Astrocyte (in vitro differentiated cells and primary cell): ENCODE measurements at regions not wholly inside any gene's neighbourhood (a gene's known extent, or its start where the extent isn't known, plus 50 kb on each side); places are given as distances from the start of the nearest gene placed in this dataset.

Experiments
- DNase-seq: peaks from one replicate; pipeline ENCODE4 v3.0.0-alpha.2; 2010; ENCODE audit warnings: low read depth
- FAIRE-seq: peaks from 2 replicates; lab custom pipeline; 2011; peaks lifted over from hg19 to GRCh38; lab: Jason Lieb, UNC
- H2AFZ ChIP-seq: 2 replicates; pipeline ENCODE4 v1.6.0; 2012; ENCODE audit warnings: low read depth, low read length, inconsistent platforms
- H3K27ac ChIP-seq: 2 replicates; pipeline ENCODE4 v1.5.1; 2011; ENCODE audit warnings: low read depth, low read length, inconsistent platforms
- H3K27me3 ChIP-seq: 2 replicates; pipeline ENCODE4 v1.6.0; 2011; ENCODE audit warnings: low read length, inconsistent platforms; ENCODE audit not compliant: insufficient read depth
- H3K36me3 ChIP-seq: 2 replicates; pipeline ENCODE4 v1.5.1; 2011; ENCODE audit warnings: low read length, inconsistent platforms; ENCODE audit not compliant: insufficient read depth
- H3K4me1 ChIP-seq: 2 replicates; pipeline ENCODE4 v1.5.1; 2011; ENCODE audit warnings: low read length, inconsistent platforms; ENCODE audit not compliant: insufficient read depth
- H3K4me2 ChIP-seq: 2 replicates; pipeline ENCODE4 v1.6.0; 2012; ENCODE audit warnings: low read length, inconsistent platforms
- H3K4me3 ChIP-seq: 2 replicates; pipeline ENCODE4 v1.5.1; 2011; ENCODE audit warnings: low read depth, mild to moderate bottlenecking, low read length, inconsistent platforms; ENCODE audit not compliant: insufficient read depth
- H3K79me2 ChIP-seq: 2 replicates; pipeline ENCODE4 v1.6.0; 2012; ENCODE audit warnings: mild to moderate bottlenecking, low read length, inconsistent platforms; ENCODE audit not compliant: insufficient read depth
- H3K9ac ChIP-seq: 2 replicates; pipeline ENCODE4 v1.6.0; 2012; ENCODE audit warnings: mild to moderate bottlenecking, low read length, inconsistent platforms
- H3K9me3 ChIP-seq: 2 replicates; pipeline ENCODE4 v1.5.1; 2012; ENCODE audit warnings: low read depth, mild to moderate bottlenecking, low read length, inconsistent platforms; ENCODE audit not compliant: insufficient read depth
- H4K20me1 ChIP-seq: 2 replicates; pipeline ENCODE4 v1.6.0; 2012; ENCODE audit warnings: low read length, inconsistent platforms; ENCODE audit not compliant: insufficient read depth
- H3K27ac Mint-ChIP-seq: one replicate; pipeline ENCODE4 v1.8.0; 2021; ENCODE audit warnings: mild to moderate bottlenecking, mixed read lengths; ENCODE audit not compliant: unreplicated experiment
- H3K27me3 Mint-ChIP-seq: one replicate; pipeline ENCODE4 v1.8.0; 2021; ENCODE audit warnings: low read depth, mixed read lengths; ENCODE audit not compliant: unreplicated experiment
- H3K36me3 Mint-ChIP-seq: one replicate; pipeline ENCODE4 v1.8.0; 2021; ENCODE audit warnings: low read depth, mixed read lengths; ENCODE audit not compliant: unreplicated experiment
- H3K4me1 Mint-ChIP-seq: one replicate; pipeline ENCODE4 v1.8.0; 2021; ENCODE audit warnings: low read depth, mixed read lengths; ENCODE audit not compliant: unreplicated experiment
- H3K4me3 Mint-ChIP-seq: one replicate; pipeline ENCODE4 v1.8.0; 2021; ENCODE audit warnings: mild to moderate bottlenecking, moderate library complexity, mixed read lengths; ENCODE audit not compliant: unreplicated experiment
- H3K9me3 Mint-ChIP-seq: one replicate; pipeline ENCODE4 v1.8.0; 2021; ENCODE audit warnings: mild to moderate bottlenecking, mixed read lengths; ENCODE audit not compliant: unreplicated experiment
- EZH2 ChIP-seq: IDR thresholded peaks from 2 replicates; pipeline ENCODE4 v1.6.1; 2012; ENCODE audit warnings: mild to moderate bottlenecking, low read length, inconsistent platforms; ENCODE audit not compliant: insufficient read depth
- TF ChIP-seq, protein P1 (sequence below): IDR thresholded peaks from 2 replicates; pipeline ENCODE4 v1.5.1; 2011; ENCODE audit warnings: low read depth, mild to moderate bottlenecking, inconsistent platforms, low read length, moderate library complexity; ENCODE audit not compliant: insufficient read depth

DNA sequence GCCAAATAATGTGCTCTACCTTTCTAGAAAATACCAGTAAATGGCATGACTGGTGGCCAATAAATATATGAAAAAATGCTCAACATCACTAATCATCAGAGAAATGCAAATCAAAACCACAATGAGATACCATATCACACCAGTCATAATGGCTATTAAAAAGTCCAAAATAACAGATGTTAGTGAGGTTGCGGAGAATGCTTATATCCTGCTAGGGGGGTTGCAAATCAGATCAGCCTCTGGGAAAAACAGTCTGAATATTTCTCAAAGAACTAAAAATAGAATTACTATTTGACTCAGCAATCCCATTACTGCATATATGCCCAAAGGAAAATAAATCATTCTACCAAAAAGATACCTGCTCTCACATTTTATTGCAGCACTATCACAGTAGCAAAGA is 115.1 kb downstream of the RASGEF1B start:
- no peak for DNase-seq
- no peak for FAIRE-seq
- H3K27ac Mint-ChIP-seq, result no peak overlapping the region

DNA sequence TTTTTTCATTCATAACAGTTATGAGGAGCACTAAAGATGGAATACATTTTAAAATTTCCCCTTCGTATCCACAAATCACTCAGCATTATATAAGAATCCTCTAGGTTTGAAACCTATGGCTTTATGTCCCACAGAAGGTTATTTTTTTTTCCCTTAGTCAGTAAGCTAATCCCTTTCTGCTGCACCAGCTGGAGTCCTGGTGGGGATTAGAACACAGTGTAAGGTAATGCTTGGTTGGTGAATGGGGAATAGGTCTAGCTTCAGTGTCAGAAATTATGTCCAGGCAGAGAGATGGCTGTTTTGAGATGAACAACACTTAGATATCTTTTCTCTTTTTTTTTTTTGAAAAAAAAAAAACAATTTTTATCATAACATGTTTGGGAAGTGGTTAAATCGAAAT is 116.6 kb downstream of the RASGEF1B start:
- TF ChIP-seq EZH2, result no peak
- TF ChIP-seq, protein P1, sequence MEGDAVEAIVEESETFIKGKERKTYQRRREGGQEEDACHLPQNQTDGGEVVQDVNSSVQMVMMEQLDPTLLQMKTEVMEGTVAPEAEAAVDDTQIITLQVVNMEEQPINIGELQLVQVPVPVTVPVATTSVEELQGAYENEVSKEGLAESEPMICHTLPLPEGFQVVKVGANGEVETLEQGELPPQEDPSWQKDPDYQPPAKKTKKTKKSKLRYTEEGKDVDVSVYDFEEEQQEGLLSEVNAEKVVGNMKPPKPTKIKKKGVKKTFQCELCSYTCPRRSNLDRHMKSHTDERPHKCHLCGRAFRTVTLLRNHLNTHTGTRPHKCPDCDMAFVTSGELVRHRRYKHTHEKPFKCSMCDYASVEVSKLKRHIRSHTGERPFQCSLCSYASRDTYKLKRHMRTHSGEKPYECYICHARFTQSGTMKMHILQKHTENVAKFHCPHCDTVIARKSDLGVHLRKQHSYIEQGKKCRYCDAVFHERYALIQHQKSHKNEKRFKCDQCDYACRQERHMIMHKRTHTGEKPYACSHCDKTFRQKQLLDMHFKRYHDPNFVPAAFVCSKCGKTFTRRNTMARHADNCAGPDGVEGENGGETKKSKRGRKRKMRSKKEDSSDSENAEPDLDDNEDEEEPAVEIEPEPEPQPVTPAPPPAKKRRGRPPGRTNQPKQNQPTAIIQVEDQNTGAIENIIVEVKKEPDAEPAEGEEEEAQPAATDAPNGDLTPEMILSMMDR, result no peak
- Histone ChIP-seq H3K36me3 (no peaks in the 10 kb centered on the region), H3K9ac (no peak overlapping the region), H3K9me3 (no peaks in the 10 kb centered on the region), H3K4me3 (no peak overlapping the region), H3K27ac (no peak overlapping the region), H4K20me1 (no peaks in the 10 kb centered on the region), H3K4me1 (no peaks in the 10 kb centered on the region), H3K27me3 (no peaks in the 10 kb centered on the region), H3K79me2 (no peaks in the 10 kb centered on the region), H3K4me2 (no peak overlapping the region), H2AFZ (no peak overlapping the region)
- no peaks in the 10 kb centered on the region for H3K36me3 Mint-ChIP-seq
- no peak overlapping the region for H3K27ac Mint-ChIP-seq
- H3K27me3 Mint-ChIP-seq, result no peaks in the 10 kb centered on the region
- no peak overlapping the region for H3K4me3 Mint-ChIP-seq
- FAIRE-seq, result no peak
- DNase-seq, result no peak
- H3K4me1 Mint-ChIP-seq, result no peaks in the 10 kb centered on the region
- H3K9me3 Mint-ChIP-seq, result no peaks in the 10 kb centered on the region

More for the DNA sequence above, 115.1 kb downstream of the RASGEF1B start:
- H3K4me2 ChIP-seq, result no peak overlapping the region
- H3K4me1 Mint-ChIP-seq, result no peaks in the 10 kb centered on the region
- no peak overlapping the region for H3K9ac ChIP-seq
- no peaks in the 10 kb centered on the region for H3K27me3 Mint-ChIP-seq
- H3K79me2 ChIP-seq, result no peaks in the 10 kb centered on the region
- no peaks in the 10 kb centered on the region for H4K20me1 ChIP-seq
- no peak overlapping the region for H2AFZ ChIP-seq
- H3K36me3 ChIP-seq, result no peaks in the 10 kb centered on the region
- no peaks in the 10 kb centered on the region for H3K9me3 Mint-ChIP-seq
- no peak overlapping the region for H3K4me3 ChIP-seq
- no peak for TF ChIP-seq EZH2
- TF ChIP-seq, protein P1, result no peak
- H3K27ac ChIP-seq, result no peak overlapping the region
- no peaks in the 10 kb centered on the region for H3K36me3 Mint-ChIP-seq
- H3K9me3 ChIP-seq, result no peaks in the 10 kb centered on the region
- no peaks in the 10 kb centered on the region for H3K27me3 ChIP-seq
- H3K4me1 ChIP-seq, result no peaks in the 10 kb centered on the region
- no peak overlapping the region for H3K4me3 Mint-ChIP-seq

DNA sequence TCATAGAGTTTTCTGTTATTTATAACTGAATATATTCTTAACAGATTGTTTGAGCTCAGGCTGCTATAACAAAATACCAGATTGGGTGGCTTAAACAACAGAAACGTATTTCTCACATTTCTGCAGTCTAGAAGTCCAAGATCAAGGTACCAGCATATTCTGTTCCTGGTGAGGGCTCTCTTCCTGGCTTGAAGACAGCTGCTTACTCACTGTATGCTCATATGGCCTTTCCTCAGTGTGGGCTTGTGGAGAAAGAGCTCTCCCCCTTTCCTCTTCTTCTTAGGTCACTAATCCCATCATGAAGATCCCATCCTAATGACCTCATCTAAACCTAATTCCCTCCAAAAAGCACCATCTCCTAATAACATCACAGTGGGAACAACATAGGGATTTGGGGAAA is 117.8 kb downstream of the RASGEF1B start:
- Histone ChIP-seq H3K4me2 (no peak overlapping the region), H3K4me1 (no peaks in the 10 kb centered on the region), H2AFZ (no peak overlapping the region), H4K20me1 (no peaks in the 10 kb centered on the region), H3K27me3 (no peaks in the 10 kb centered on the region), H3K79me2 (no peaks in the 10 kb centered on the region), H3K36me3 (no peaks in the 10 kb centered on the region), H3K9me3 (no peaks in the 10 kb centered on the region), H3K9ac (no peak overlapping the region), H3K4me3 (no peak overlapping the region), H3K27ac (no peak overlapping the region)
- Mint-ChIP-seq H3K36me3 (no peaks in the 10 kb centered on the region), H3K4me1 (no peaks in the 10 kb centered on the region), H3K4me3 (no peak overlapping the region), H3K9me3 (no peaks in the 10 kb centered on the region), H3K27me3 (no peaks in the 10 kb centered on the region), H3K27ac (no peak overlapping the region)
- DNase-seq (no peak), FAIRE-seq (no peak)
- TF ChIP-seq EZH2, result no peak
- TF ChIP-seq, protein P1, result no peak
